Stimulated activated naive CD8-positive, alpha-beta T cell treated with anti-CD3 and anti-CD28 coated beads, Interleukin-15, Interleukin-2, amounts not matched to agents 100 ng/mL and 50 ng/mL, for 24 hours (primary cell): ENCODE measurements at regions not wholly inside any gene's neighbourhood (a gene's known extent, or its start where the extent isn't known, plus 50 kb on each side); places are given as distances from the start of the nearest gene placed in this dataset.

Source experiments
- H3K27ac Mint-ChIP-seq: one replicate; pipeline ENCODE4 v1.8.0; 2021; ENCODE audit warnings: mild to moderate bottlenecking, mixed read lengths
- H3K27me3 Mint-ChIP-seq: one replicate; pipeline ENCODE4 v1.8.0; 2021; ENCODE audit warnings: mixed read lengths
- H3K36me3 Mint-ChIP-seq: one replicate; pipeline ENCODE4 v1.8.0; 2021; ENCODE audit warnings: low read depth, mixed read lengths
- H3K4me1 Mint-ChIP-seq: one replicate; pipeline ENCODE4 v1.8.0; 2021; ENCODE audit warnings: low read depth, mixed read lengths
- H3K4me3 Mint-ChIP-seq: one replicate; pipeline ENCODE4 v1.8.0; 2021; ENCODE audit warnings: mild to moderate bottlenecking, mixed read lengths
- H3K9me3 Mint-ChIP-seq: one replicate; pipeline ENCODE4 v1.8.0; 2021; ENCODE audit warnings: mixed read lengths

- no peaks in the 10 kb centered on the region for H3K36me3 Mint-ChIP-seq
- H3K4me3 Mint-ChIP-seq = no peak overlapping the region
- H3K27me3 Mint-ChIP-seq = peaks cover 5% of the 10 kb centered on the region
- no peaks in the 10 kb centered on the region for H3K9me3 Mint-ChIP-seq
- H3K4me1 Mint-ChIP-seq = no peaks in the 10 kb centered on the region
- no peak overlapping the region for H3K27ac Mint-ChIP-seq
These were observed 197.3 kb upstream of the LNX1 start for GRCh38 chr4:53788621-53789020.

- no peak overlapping the region for H3K4me3 Mint-ChIP-seq
- no peaks in the 10 kb centered on the region for H3K4me1 Mint-ChIP-seq
- no peak overlapping the region for H3K27ac Mint-ChIP-seq
- H3K9me3 Mint-ChIP-seq = no peaks in the 10 kb centered on the region
- H3K27me3 Mint-ChIP-seq = peaks cover 5% of the 10 kb centered on the region
- no peaks in the 10 kb centered on the region for H3K36me3 Mint-ChIP-seq
These were observed 196.7 kb upstream of the LNX1 start for GRCh38 chr4:53788011-53788410.

GRCh38 chr4:53786632-53787031 is 195.3 kb upstream of the LNX1 start:
- Mint-ChIP-seq H3K36me3 (no peaks in the 10 kb centered on the region), H3K9me3 (no peaks in the 10 kb centered on the region), H3K27me3 (peaks cover 5% of the 10 kb centered on the region), H3K27ac (no peak overlapping the region), H3K4me3 (no peak overlapping the region), H3K4me1 (no peaks in the 10 kb centered on the region)

- Mint-ChIP-seq H3K4me3 (no peak overlapping the region), H3K9me3 (no peaks in the 10 kb centered on the region), H3K27ac (no peak overlapping the region), H3K27me3 (peaks cover 4% of the 10 kb centered on the region), H3K36me3 (no peaks in the 10 kb centered on the region), H3K4me1 (no peaks in the 10 kb centered on the region)
These were observed 194.7 kb upstream of the LNX1 start for GRCh38 chr4:53785996-53786395.

- Mint-ChIP-seq H3K36me3 (no peaks in the 10 kb centered on the region), H3K4me1 (no peaks in the 10 kb centered on the region), H3K9me3 (no peaks in the 10 kb centered on the region), H3K4me3 (no peak overlapping the region), H3K27me3 (no peaks in the 10 kb centered on the region), H3K27ac (no peak overlapping the region)
These were observed 192.8 kb upstream of the LNX1 start for GRCh38 chr4:53784112-53784511.

- no peak overlapping the region for H3K4me3 Mint-ChIP-seq
- no peaks in the 10 kb centered on the region for H3K4me1 Mint-ChIP-seq
- no peaks in the 10 kb centered on the region for H3K36me3 Mint-ChIP-seq
- H3K9me3 Mint-ChIP-seq = no peaks in the 10 kb centered on the region
- H3K27me3 Mint-ChIP-seq = no peaks in the 10 kb centered on the region
- H3K27ac Mint-ChIP-seq = no peak overlapping the region
These were observed 192.0 kb upstream of the LNX1 start for GRCh38 chr4:53783208-53783859.

- H3K4me3 Mint-ChIP-seq = no peak overlapping the region
- no peaks in the 10 kb centered on the region for H3K27me3 Mint-ChIP-seq
- H3K36me3 Mint-ChIP-seq = no peaks in the 10 kb centered on the region
- H3K9me3 Mint-ChIP-seq = no peaks in the 10 kb centered on the region
- no peak overlapping the region for H3K27ac Mint-ChIP-seq
- H3K4me1 Mint-ChIP-seq = no peaks in the 10 kb centered on the region
These were observed 191.2 kb upstream of the LNX1 start for GRCh38 chr4:53782458-53782845.

- Mint-ChIP-seq H3K27me3 (peaks cover 4% of the 10 kb centered on the region), H3K9me3 (no peaks in the 10 kb centered on the region), H3K4me3 (no peak overlapping the region), H3K4me1 (no peaks in the 10 kb centered on the region), H3K36me3 (no peaks in the 10 kb centered on the region), H3K27ac (no peak overlapping the region)
These were observed 190.6 kb upstream of the LNX1 start for GRCh38 chr4:53781629-53782457.

- H3K27me3 Mint-ChIP-seq = peaks cover 4% of the 10 kb centered on the region
- no peaks in the 10 kb centered on the region for H3K36me3 Mint-ChIP-seq
These were observed 189.6 kb upstream of the LNX1 start for GRCh38 chr4:53780736-53781400.

GRCh38 chr4:53779025-53779424 is 187.7 kb upstream of the LNX1 start:
- Mint-ChIP-seq H3K4me1 (no peaks in the 10 kb centered on the region), H3K27me3 (peaks cover 4% of the 10 kb centered on the region), H3K27ac (no peak overlapping the region), H3K36me3 (no peaks in the 10 kb centered on the region), H3K4me3 (no peak overlapping the region), H3K9me3 (no peaks in the 10 kb centered on the region)

More at GRCh38 chr4:53780736-53781400, 189.6 kb upstream of the LNX1 start:
- no peaks in the 10 kb centered on the region for H3K4me1 Mint-ChIP-seq
- no peaks in the 10 kb centered on the region for H3K9me3 Mint-ChIP-seq
- no peak overlapping the region for H3K27ac Mint-ChIP-seq
- H3K4me3 Mint-ChIP-seq = no peak overlapping the region

- Mint-ChIP-seq H3K36me3 (no peaks in the 10 kb centered on the region), H3K4me3 (no peak overlapping the region)
These were observed 186.9 kb upstream of the LNX1 start for GRCh38 chr4:53778155-53778554.

GRCh38 chr4:53777244-53777984 is 186.1 kb upstream of the LNX1 start:
- no peaks in the 10 kb centered on the region for H3K9me3 Mint-ChIP-seq
- H3K27ac Mint-ChIP-seq = no peak overlapping the region
- H3K27me3 Mint-ChIP-seq = peaks cover 4% of the 10 kb centered on the region
- no peak overlapping the region for H3K4me3 Mint-ChIP-seq
- no peaks in the 10 kb centered on the region for H3K4me1 Mint-ChIP-seq
- H3K36me3 Mint-ChIP-seq = no peaks in the 10 kb centered on the region

More at GRCh38 chr4:53778155-53778554, 186.9 kb upstream of the LNX1 start:
- H3K4me1 Mint-ChIP-seq = no peaks in the 10 kb centered on the region
- no peaks in the 10 kb centered on the region for H3K9me3 Mint-ChIP-seq
- no peak overlapping the region for H3K27ac Mint-ChIP-seq
- H3K27me3 Mint-ChIP-seq = peaks cover 4% of the 10 kb centered on the region

GRCh38 chr4:53776141-53776540 is 184.9 kb upstream of the LNX1 start:
- Mint-ChIP-seq H3K4me3 (no peak overlapping the region), H3K27me3 (peaks cover 4% of the 10 kb centered on the region), H3K36me3 (no peaks in the 10 kb centered on the region), H3K9me3 (no peaks in the 10 kb centered on the region), H3K27ac (no peak overlapping the region), H3K4me1 (no peaks in the 10 kb centered on the region)

GRCh38 chr4:53775381-53775780 is 184.1 kb upstream of the LNX1 start:
- H3K4me1 Mint-ChIP-seq = no peaks in the 10 kb centered on the region
- H3K9me3 Mint-ChIP-seq = no peaks in the 10 kb centered on the region
- H3K27me3 Mint-ChIP-seq = peaks cover 4% of the 10 kb centered on the region
- H3K27ac Mint-ChIP-seq = no peak overlapping the region
- H3K36me3 Mint-ChIP-seq = no peaks in the 10 kb centered on the region
- no peak overlapping the region for H3K4me3 Mint-ChIP-seq

- Mint-ChIP-seq H3K4me3 (no peak overlapping the region), H3K4me1 (no peaks in the 10 kb centered on the region), H3K36me3 (no peaks in the 10 kb centered on the region), H3K27ac (no peak overlapping the region), H3K9me3 (no peaks in the 10 kb centered on the region), H3K27me3 (no peaks in the 10 kb centered on the region)
These were observed 180.0 kb upstream of the LNX1 start for GRCh38 chr4:53771326-53771725.
